Liver (tissue), 3 donors: ENCODE measurements at regions not wholly inside any gene's neighbourhood (a gene's known extent, or its start where the extent isn't known, plus 50 kb on each side); places are given as distances from the start of the nearest gene placed in this dataset.

ENCODE experiments used
- HNF4G ChIP-seq: IDR thresholded peaks from 2 replicates; pipeline ENCODE4 v1.6.1; 2016; ENCODE audit warnings: antibody characterized with exemption
- SP1 ChIP-seq: IDR thresholded peaks from 2 replicates; pipeline ENCODE4 v1.6.1; 2018; ENCODE audit warnings: antibody characterized with exemption, mild to moderate bottlenecking
- TAF1 ChIP-seq: conservative IDR thresholded peaks from 2 replicates; pipeline ENCODE4 v1.6.1; 2016; ENCODE audit warnings: antibody characterized with exemption, mild to moderate bottlenecking
- TF ChIP-seq, protein P1 (sequence below): fragments of 150-350 bp; IDR thresholded peaks from 2 replicates; pipeline ENCODE4 v1.5.1; 2017; ENCODE audit warnings: improper control_type of control experiment, low read depth, low read length; ENCODE audit not compliant: missing input control
- TF ChIP-seq, protein P2 (sequence below): IDR thresholded peaks from 2 replicates; pipeline ENCODE4 v1.6.1; 2016; ENCODE audit warnings: antibody characterized with exemption
- TF ChIP-seq, protein P3 (sequence below): IDR thresholded peaks from 2 replicates; pipeline ENCODE4 v1.6.1; 2016; ENCODE audit warnings: antibody characterized with exemption, mild to moderate bottlenecking
- TF ChIP-seq, protein P4 (sequence below): IDR thresholded peaks from 2 replicates; pipeline ENCODE4 v1.6.1; 2016; ENCODE audit warnings: antibody characterized with exemption
- donor health status: healthy.
- donor health status: healthy.

DNA sequence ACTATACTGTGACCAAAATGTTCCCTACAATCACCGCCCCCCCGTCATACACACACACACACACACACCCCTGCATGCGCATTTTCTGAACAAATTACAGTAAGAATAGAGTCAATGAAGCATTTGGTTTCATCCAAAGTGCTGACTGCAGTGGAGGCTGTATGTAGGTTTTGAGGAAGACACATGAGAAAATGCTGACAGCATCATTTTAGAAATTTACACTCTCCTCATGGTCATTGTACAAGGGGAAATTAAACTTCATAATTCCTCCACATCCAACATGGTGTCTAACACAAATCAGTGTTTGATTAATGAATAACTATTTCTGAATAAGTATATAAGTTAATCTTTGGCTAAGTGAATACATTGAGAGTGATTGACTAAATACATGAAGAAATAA is 1126.8 kb upstream of the PHF14 start:
- TF ChIP-seq, protein P1, sequence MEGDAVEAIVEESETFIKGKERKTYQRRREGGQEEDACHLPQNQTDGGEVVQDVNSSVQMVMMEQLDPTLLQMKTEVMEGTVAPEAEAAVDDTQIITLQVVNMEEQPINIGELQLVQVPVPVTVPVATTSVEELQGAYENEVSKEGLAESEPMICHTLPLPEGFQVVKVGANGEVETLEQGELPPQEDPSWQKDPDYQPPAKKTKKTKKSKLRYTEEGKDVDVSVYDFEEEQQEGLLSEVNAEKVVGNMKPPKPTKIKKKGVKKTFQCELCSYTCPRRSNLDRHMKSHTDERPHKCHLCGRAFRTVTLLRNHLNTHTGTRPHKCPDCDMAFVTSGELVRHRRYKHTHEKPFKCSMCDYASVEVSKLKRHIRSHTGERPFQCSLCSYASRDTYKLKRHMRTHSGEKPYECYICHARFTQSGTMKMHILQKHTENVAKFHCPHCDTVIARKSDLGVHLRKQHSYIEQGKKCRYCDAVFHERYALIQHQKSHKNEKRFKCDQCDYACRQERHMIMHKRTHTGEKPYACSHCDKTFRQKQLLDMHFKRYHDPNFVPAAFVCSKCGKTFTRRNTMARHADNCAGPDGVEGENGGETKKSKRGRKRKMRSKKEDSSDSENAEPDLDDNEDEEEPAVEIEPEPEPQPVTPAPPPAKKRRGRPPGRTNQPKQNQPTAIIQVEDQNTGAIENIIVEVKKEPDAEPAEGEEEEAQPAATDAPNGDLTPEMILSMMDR = no peak
- TF ChIP-seq SP1 = no peak
- TF ChIP-seq, protein P2, sequence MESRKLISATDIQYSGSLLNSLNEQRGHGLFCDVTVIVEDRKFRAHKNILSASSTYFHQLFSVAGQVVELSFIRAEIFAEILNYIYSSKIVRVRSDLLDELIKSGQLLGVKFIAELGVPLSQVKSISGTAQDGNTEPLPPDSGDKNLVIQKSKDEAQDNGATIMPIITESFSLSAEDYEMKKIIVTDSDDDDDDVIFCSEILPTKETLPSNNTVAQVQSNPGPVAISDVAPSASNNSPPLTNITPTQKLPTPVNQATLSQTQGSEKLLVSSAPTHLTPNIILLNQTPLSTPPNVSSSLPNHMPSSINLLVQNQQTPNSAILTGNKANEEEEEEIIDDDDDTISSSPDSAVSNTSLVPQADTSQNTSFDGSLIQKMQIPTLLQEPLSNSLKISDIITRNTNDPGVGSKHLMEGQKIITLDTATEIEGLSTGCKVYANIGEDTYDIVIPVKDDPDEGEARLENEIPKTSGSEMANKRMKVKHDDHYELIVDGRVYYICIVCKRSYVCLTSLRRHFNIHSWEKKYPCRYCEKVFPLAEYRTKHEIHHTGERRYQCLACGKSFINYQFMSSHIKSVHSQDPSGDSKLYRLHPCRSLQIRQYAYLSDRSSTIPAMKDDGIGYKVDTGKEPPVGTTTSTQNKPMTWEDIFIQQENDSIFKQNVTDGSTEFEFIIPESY = no peak
- TF ChIP-seq, protein P3, sequence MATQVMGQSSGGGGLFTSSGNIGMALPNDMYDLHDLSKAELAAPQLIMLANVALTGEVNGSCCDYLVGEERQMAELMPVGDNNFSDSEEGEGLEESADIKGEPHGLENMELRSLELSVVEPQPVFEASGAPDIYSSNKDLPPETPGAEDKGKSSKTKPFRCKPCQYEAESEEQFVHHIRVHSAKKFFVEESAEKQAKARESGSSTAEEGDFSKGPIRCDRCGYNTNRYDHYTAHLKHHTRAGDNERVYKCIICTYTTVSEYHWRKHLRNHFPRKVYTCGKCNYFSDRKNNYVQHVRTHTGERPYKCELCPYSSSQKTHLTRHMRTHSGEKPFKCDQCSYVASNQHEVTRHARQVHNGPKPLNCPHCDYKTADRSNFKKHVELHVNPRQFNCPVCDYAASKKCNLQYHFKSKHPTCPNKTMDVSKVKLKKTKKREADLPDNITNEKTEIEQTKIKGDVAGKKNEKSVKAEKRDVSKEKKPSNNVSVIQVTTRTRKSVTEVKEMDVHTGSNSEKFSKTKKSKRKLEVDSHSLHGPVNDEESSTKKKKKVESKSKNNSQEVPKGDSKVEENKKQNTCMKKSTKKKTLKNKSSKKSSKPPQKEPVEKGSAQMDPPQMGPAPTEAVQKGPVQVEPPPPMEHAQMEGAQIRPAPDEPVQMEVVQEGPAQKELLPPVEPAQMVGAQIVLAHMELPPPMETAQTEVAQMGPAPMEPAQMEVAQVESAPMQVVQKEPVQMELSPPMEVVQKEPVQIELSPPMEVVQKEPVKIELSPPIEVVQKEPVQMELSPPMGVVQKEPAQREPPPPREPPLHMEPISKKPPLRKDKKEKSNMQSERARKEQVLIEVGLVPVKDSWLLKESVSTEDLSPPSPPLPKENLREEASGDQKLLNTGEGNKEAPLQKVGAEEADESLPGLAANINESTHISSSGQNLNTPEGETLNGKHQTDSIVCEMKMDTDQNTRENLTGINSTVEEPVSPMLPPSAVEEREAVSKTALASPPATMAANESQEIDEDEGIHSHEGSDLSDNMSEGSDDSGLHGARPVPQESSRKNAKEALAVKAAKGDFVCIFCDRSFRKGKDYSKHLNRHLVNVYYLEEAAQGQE = no peak
- TF ChIP-seq HNF4G = no peak
- TF ChIP-seq TAF1 = no peak
- TF ChIP-seq, protein P4, sequence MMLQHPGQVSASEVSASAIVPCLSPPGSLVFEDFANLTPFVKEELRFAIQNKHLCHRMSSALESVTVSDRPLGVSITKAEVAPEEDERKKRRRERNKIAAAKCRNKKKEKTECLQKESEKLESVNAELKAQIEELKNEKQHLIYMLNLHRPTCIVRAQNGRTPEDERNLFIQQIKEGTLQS = no peak
